DOHH2 (cell line): ENCODE measurements at regions not wholly inside any gene's neighbourhood (a gene's known extent, or its start where the extent isn't known, plus 50 kb on each side); places are given as distances from the start of the nearest gene placed in this dataset.

Experiments used
- EZH2phosphoT487 ChIP-seq: fragments of 200-600 bp; sonication (generic); IDR thresholded peaks from 2 replicates; pipeline ENCODE4 v1.6.1; 2017; ENCODE audit warnings: borderline replicate concordance, mild to moderate bottlenecking, antibody characterized with exemption, low read length, moderate library complexity, mixed read lengths
- TF ChIP-seq, protein P1 (sequence below): fragments of 200-600 bp; sonication (generic); IDR thresholded peaks from one replicate; pipeline ENCODE4 v1.5.1; 2014; ENCODE audit warnings: antibody characterized with exemption, mild to moderate bottlenecking, low read depth, low read length; ENCODE audit not compliant: poor library complexity, severe bottlenecking

DNA sequence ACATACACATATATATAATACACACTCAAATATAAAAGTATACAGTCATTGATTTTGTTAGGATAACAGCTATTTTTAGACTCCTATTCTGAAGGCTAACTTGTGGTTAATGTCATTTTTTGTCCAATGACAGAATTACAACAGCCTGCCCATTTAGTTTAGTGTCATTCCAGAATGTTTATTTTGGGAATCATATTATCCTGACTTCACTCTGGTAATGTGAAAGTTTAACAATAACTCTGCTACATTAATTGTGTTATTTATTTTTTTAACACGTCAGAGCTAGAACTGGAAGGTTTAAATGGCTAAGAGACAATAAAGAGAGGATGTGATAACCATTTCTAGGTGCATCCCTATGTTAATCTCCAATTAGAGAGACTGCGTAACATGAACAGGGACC, 648.1 kb downstream of the USP25 start:
- TF ChIP-seq, protein P1, sequence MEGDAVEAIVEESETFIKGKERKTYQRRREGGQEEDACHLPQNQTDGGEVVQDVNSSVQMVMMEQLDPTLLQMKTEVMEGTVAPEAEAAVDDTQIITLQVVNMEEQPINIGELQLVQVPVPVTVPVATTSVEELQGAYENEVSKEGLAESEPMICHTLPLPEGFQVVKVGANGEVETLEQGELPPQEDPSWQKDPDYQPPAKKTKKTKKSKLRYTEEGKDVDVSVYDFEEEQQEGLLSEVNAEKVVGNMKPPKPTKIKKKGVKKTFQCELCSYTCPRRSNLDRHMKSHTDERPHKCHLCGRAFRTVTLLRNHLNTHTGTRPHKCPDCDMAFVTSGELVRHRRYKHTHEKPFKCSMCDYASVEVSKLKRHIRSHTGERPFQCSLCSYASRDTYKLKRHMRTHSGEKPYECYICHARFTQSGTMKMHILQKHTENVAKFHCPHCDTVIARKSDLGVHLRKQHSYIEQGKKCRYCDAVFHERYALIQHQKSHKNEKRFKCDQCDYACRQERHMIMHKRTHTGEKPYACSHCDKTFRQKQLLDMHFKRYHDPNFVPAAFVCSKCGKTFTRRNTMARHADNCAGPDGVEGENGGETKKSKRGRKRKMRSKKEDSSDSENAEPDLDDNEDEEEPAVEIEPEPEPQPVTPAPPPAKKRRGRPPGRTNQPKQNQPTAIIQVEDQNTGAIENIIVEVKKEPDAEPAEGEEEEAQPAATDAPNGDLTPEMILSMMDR: no peak
- TF ChIP-seq EZH2phosphoT487: no peak
